ENCODE measurements at regions not wholly inside any gene's neighbourhood (a gene's known extent, or its start where the extent isn't known, plus 50 kb on each side); places are given as distances from the start of the nearest gene placed in this dataset.
A peak's percentile ranks its signal among the peaks of the same experiment; 100 is the strongest.

- no peaks in the 10 kb centered on the region for H3K36me3 ChIP-seq
- H3K27ac ChIP-seq, result no peak overlapping the region
- H3K27me3 ChIP-seq, result no peaks in the 10 kb centered on the region
- H3K9me3 ChIP-seq, result no peaks in the 10 kb centered on the region
- H3K4me1 ChIP-seq, result peaks cover 6% of the 10 kb centered on the region
- peak; percentile 31 for ATAC-seq
- DNase-seq, result no peak
- no peak overlapping the region for H3K4me3 ChIP-seq
- no peak for TF ChIP-seq CTCF (IDR thresholded peaks at IDR 0.05)
- intact Hi-C loops (cut with DNase I), result no loop called here
Observed at GRCh38 chr2:191617575-191617974, 60.4 kb upstream of the NABP1 start.

GRCh38 chr2:191618046-191618780 lies 59.7 kb upstream of the NABP1 start:
- Histone ChIP-seq H3K27ac (no peak overlapping the region), H3K4me3 (no peak overlapping the region), H3K4me1 (peaks cover 6% of the 10 kb centered on the region), H3K9me3 (no peaks in the 10 kb centered on the region), H3K36me3 (no peaks in the 10 kb centered on the region), H3K27me3 (no peaks in the 10 kb centered on the region)
- intact Hi-C loops (cut with DNase I), result no loop called here
- no peak for TF ChIP-seq CTCF (IDR thresholded peaks at IDR 0.05)
- DNase-seq (no peak), ATAC-seq (peak; percentile 33)

- peaks cover 6% of the 10 kb centered on the region for H3K4me1 ChIP-seq
- no peaks in the 10 kb centered on the region for H3K27me3 ChIP-seq
- no peak for DNase-seq
- no peaks in the 10 kb centered on the region for H3K9me3 ChIP-seq
- no peaks in the 10 kb centered on the region for H3K36me3 ChIP-seq
- no peak overlapping the region for H3K4me3 ChIP-seq
- no peak for TF ChIP-seq CTCF (IDR thresholded peaks at IDR 0.05)
- no peak overlapping the region for H3K27ac ChIP-seq
- no peak for ATAC-seq
- intact Hi-C loops (cut with DNase I), result no loop called here
Observed at GRCh38 chr2:191618786-191619185, 59.1 kb upstream of the NABP1 start.

- ATAC-seq (peak; percentile 86), DNase-seq (no peak)
- no peaks in the 10 kb centered on the region for H3K36me3 ChIP-seq
- peaks cover 6% of the 10 kb centered on the region for H3K4me1 ChIP-seq
- H3K9me3 ChIP-seq, result no peaks in the 10 kb centered on the region
- intact Hi-C loops (cut with DNase I), result no loop called here
- no peaks in the 10 kb centered on the region for H3K27me3 ChIP-seq
- no peak overlapping the region for H3K4me3 ChIP-seq
- H3K27ac ChIP-seq, result no peak overlapping the region
- no peak for TF ChIP-seq CTCF (IDR thresholded peaks at IDR 0.05)
Observed at GRCh38 chr2:191620144-191620543, 57.8 kb upstream of the NABP1 start.

GRCh38 chr2:191622374-191623320 lies 55.3 kb upstream of the NABP1 start:
- no peak for TF ChIP-seq CTCF (IDR thresholded peaks at IDR 0.05)
- H3K4me3 ChIP-seq, result no peak overlapping the region
- H3K36me3 ChIP-seq, result no peaks in the 10 kb centered on the region
- no peak for DNase-seq
- H3K4me1 ChIP-seq, result peaks cover 10% of the 10 kb centered on the region
- no peak for ATAC-seq
- intact Hi-C loops (cut with DNase I), result no loop called here
- H3K27ac ChIP-seq, result no peak overlapping the region
- no peaks in the 10 kb centered on the region for H3K27me3 ChIP-seq
- no peaks in the 10 kb centered on the region for H3K9me3 ChIP-seq
